ENCODE measurements at regions not wholly inside any gene's neighbourhood (a gene's known extent, or its start where the extent isn't known, plus 50 kb on each side); places are given as distances from the start of the nearest gene placed in this dataset.
"Not testable (repeated sequence)": the region's sequence is repeated elsewhere in the genome, so short reads cannot be mapped to it uniquely, and the experiment has no call there.

- H3K4me3 ChIP-seq = no peak overlapping the region
- no peaks in the 10 kb centered on the region for H3K9me3 ChIP-seq
- intact Hi-C loops (cut with DNase I; ENCODE audit: low total_unique reads) = no loop called here
- TF ChIP-seq POLR2AphosphoS5 (IDR thresholded peaks at IDR 0.05) (no peak), POLR2A (IDR thresholded peaks at IDR 0.05) (no peak), CTCF (IDR thresholded peaks at IDR 0.05) (no peak)
- no peaks in the 10 kb centered on the region for H3K4me1 ChIP-seq
- H3K27me3 ChIP-seq = no peaks in the 10 kb centered on the region
- no peak for DNase-seq (ENCODE audit: low spot score in 2 of 2)
- no peak overlapping the region for H3K27ac ChIP-seq
- H3K36me3 ChIP-seq = no peaks in the 10 kb centered on the region
These were observed 467.4 kb downstream of the GRIA2 start for GRCh38 chr4:157687971-157688370.

DNA sequence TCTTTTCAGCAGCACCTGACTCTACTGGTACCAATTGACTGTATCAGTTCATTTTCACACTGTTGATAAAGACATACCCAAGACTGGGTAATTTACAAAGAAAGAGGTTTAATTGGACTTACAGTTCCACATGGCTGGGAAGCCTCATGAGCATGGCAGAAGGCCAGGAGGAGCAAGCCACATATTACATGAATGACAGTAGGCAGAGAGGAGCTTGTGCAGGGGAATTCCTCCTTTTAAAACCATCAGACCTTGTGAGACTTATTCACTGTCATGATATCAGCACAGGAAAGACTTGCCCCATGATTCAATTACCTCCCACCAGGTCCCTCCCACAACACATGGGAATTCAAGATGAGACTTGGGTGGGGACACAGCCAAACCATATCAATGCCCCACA, 458.8 kb downstream of the GRIA2 start:
- peaks cover 0 to 22% of the 10 kb centered on the region in 2 donors for H3K9me3 ChIP-seq
- DNase-seq (ENCODE audit: low spot score in 2 of 2); H3K36me3 ChIP-seq; intact Hi-C loops (cut with DNase I; ENCODE audit: low total_unique reads); H3K27ac ChIP-seq; H3K27me3 ChIP-seq; H3K4me1 ChIP-seq; H3K4me3 ChIP-seq: not testable (repeated sequence)

DNA sequence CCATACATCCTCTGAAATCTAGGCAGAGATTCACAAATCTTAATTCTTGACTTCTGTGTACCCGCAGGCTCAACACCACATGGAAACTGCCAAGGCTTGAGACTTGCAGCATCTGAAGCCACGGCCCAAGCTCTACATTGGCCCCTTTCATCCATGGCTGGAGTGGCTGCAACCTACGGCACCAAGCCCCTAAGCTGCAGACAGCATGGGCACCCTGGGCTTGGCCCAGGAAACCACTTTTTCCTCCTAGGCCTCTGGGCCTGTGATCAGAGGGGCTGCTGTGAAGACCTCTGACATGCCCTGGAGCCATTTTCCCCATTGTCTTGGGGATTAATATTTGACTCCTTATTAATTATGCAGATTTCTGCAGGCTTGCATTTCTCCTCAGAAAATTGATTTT, 457.9 kb downstream of the GRIA2 start:
- no peak for DNase-seq (ENCODE audit: low spot score in 2 of 2)

GRCh38 chr4:157674699-157675098, 454.2 kb downstream of the GRIA2 start:
- peak in 1 of 2 donors; percentile 70 for DNase-seq (ENCODE audit: low spot score in 2 of 2)
- peak overlapping the region; percentile 53 to 67 for H3K27ac ChIP-seq
- no peaks in the 10 kb centered on the region for H3K27me3 ChIP-seq
- peaks cover 0 to 22% of the 10 kb centered on the region in 2 donors for H3K9me3 ChIP-seq
- no peak overlapping the region for H3K4me3 ChIP-seq
- no peaks in the 10 kb centered on the region for H3K36me3 ChIP-seq
- intact Hi-C loops (cut with DNase I; ENCODE audit: low total_unique reads) = no loop called here
- TF ChIP-seq POLR2AphosphoS5 (IDR thresholded peaks at IDR 0.05) (peak in 1 of 3 donors; percentile 30), POLR2A (IDR thresholded peaks at IDR 0.05) (no peak)
- no peaks in the 10 kb centered on the region for H3K4me1 ChIP-seq

More for the DNA sequence above, 457.9 kb downstream of the GRIA2 start:
- Histone ChIP-seq H3K27ac (no peak overlapping the region), H3K27me3 (no peaks in the 10 kb centered on the region), H3K36me3 (peaks cover 4% of the 10 kb centered on the region), H3K4me1 (no peaks in the 10 kb centered on the region), H3K4me3 (no peak overlapping the region), H3K9me3 (peaks cover 0 to 22% of the 10 kb centered on the region in 2 donors)
- TF ChIP-seq POLR2A (IDR thresholded peaks at IDR 0.05) (no peak), POLR2AphosphoS5 (IDR thresholded peaks at IDR 0.05) (no peak), CTCF (IDR thresholded peaks at IDR 0.05) (no peak)
- intact Hi-C loops (cut with DNase I; ENCODE audit: low total_unique reads) = no loop called here

DNA sequence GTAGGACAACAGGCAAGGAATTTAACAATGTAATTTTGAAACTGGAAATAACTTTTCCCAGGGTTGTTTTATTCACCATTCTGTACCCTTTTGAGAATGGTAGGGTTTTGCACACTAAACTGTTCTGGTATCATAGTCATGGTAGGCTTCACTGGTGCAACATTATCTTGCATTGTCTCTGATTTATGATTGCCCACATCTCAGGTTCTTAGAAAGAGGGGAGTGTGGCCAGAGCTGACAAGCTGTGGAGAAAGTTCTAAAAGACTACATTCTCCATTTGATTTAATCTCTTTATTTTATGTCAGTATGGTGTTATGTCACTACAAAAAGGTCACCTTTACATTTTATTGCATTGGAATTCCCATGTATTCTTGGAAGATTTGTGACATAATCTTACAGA, 447.3 kb downstream of the GRIA2 start:
- TF ChIP-seq CTCF (IDR thresholded peaks at IDR 0.05) = no peak
- TF ChIP-seq POLR2A (IDR thresholded peaks at IDR 0.05) = no peak
- TF ChIP-seq POLR2AphosphoS5 (IDR thresholded peaks at IDR 0.05) = no peak
- no peaks in the 10 kb centered on the region for H3K9me3 ChIP-seq
- no peaks in the 10 kb centered on the region for H3K27me3 ChIP-seq
- H3K36me3 ChIP-seq = no peaks in the 10 kb centered on the region
- no peak for DNase-seq (ENCODE audit: low spot score in 2 of 2)
- intact Hi-C loops (cut with DNase I; ENCODE audit: low total_unique reads) = no loop called here
- H3K27ac ChIP-seq = no peak overlapping the region
- no peaks in the 10 kb centered on the region for H3K4me1 ChIP-seq
- H3K4me3 ChIP-seq = no peak overlapping the region

DNA sequence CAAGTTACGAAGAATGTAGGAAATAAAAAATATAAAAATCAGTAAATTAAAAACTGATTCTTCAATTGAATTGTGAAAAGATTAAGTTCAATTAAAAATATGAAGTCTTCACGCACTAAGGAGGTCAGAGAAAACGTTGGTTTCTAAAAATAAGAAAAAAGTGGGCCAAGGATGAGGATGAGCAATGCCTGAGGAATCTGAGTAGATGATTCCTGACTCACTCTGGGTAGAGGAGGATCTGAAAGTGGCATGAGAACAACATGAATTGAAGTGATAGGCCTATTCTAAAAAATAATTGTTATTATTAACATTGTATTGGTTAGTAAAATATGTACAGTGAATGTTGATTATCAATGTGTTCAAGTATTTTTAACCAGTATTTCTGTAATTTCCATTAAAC, 444.2 kb downstream of the GRIA2 start:
- Histone ChIP-seq H3K4me3 (no peak overlapping the region), H3K27me3 (no peaks in the 10 kb centered on the region), H3K9me3 (no peaks in the 10 kb centered on the region), H3K4me1 (no peaks in the 10 kb centered on the region), H3K27ac (no peak overlapping the region), H3K36me3 (no peaks in the 10 kb centered on the region)
- TF ChIP-seq POLR2AphosphoS5 (IDR thresholded peaks at IDR 0.05) (no peak), POLR2A (IDR thresholded peaks at IDR 0.05) (no peak), CTCF (IDR thresholded peaks at IDR 0.05) (no peak)
- intact Hi-C loops (cut with DNase I; ENCODE audit: low total_unique reads) = no loop called here
- no peak for DNase-seq (ENCODE audit: low spot score in 2 of 2)
